ENCODE measurements at regions not wholly inside any gene's neighbourhood (a gene's known extent, or its start where the extent isn't known, plus 50 kb on each side); places are given as distances from the start of the nearest gene placed in this dataset.

DNA sequence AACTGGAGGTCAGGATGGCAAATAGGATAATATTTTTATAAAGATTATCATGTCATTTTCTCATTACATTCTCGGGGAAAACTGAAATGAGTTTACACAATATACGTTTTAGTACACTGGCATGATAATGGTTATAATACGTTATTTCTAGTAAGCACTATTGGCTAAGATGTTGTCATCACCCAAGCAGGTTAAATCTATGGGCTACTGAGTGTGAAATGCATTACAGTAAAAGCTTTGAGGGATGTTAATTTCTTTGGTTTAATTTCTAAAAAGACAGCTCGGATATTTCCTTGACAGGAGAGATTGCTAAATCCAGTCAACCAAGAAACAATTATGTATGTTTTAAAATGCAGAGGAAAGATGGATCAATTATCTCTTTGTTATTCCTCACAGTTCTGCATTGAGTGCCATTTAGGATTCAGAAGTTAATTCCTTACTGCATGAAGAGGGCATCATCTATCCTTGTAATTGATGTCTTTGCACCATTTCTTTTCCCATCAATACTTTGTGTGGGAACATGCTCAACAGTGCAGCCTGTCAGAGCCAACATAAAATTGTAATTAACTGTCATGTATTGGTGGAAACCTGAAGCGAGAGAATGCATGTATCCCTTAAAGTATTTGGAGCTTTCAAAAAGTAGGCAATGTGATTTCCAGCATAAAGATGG, 222.4 kb upstream of the ZP4 start:
- TF ChIP-seq, protein P1, sequence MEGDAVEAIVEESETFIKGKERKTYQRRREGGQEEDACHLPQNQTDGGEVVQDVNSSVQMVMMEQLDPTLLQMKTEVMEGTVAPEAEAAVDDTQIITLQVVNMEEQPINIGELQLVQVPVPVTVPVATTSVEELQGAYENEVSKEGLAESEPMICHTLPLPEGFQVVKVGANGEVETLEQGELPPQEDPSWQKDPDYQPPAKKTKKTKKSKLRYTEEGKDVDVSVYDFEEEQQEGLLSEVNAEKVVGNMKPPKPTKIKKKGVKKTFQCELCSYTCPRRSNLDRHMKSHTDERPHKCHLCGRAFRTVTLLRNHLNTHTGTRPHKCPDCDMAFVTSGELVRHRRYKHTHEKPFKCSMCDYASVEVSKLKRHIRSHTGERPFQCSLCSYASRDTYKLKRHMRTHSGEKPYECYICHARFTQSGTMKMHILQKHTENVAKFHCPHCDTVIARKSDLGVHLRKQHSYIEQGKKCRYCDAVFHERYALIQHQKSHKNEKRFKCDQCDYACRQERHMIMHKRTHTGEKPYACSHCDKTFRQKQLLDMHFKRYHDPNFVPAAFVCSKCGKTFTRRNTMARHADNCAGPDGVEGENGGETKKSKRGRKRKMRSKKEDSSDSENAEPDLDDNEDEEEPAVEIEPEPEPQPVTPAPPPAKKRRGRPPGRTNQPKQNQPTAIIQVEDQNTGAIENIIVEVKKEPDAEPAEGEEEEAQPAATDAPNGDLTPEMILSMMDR (IDR thresholded peaks at IDR 0.05) = no peak
- TF ChIP-seq POLR2A (IDR thresholded peaks at IDR 0.05) = no peak
